Subcutaneous abdominal adipose tissue (tissue), 5 donors: ENCODE measurements at regions not wholly inside any gene's neighbourhood (a gene's known extent, or its start where the extent isn't known, plus 50 kb on each side); places are given as distances from the start of the nearest gene placed in this dataset.

ENCODE experiments used
- H3K27ac ChIP-seq: one replicate; pipeline ENCODE4 v1.7.0; 2013; ENCODE audit warnings: low read depth, mild to moderate bottlenecking, inconsistent platforms, low read length, moderate library complexity
- H3K27me3 ChIP-seq, 5 donors: one replicate each; pipeline ENCODE4 v1.7.0; 2013; ENCODE audit warnings: low read length in 5 of 5, inconsistent platforms in 1 of 5; ENCODE audit not compliant: control insufficient read depth in 5 of 5, insufficient read depth in 4 of 5
- H3K36me3 ChIP-seq, 5 donors: one replicate each; pipeline ENCODE4 v1.7.0; 2013; ENCODE audit warnings: low read length in 5 of 5; ENCODE audit not compliant: control insufficient read depth in 5 of 5, insufficient read depth in 5 of 5
- H3K4me1 ChIP-seq, 5 donors: one replicate each; pipeline ENCODE4 v1.7.0; 2013; ENCODE audit warnings: low read length in 5 of 5, mild to moderate bottlenecking in 3 of 5, moderate library complexity in 1 of 5; ENCODE audit not compliant: control insufficient read depth in 5 of 5, insufficient read depth in 5 of 5
- H3K4me3 ChIP-seq, 5 donors: one replicate each; pipeline ENCODE4 v1.7.0; 2013; ENCODE audit warnings: low read length in 5 of 5, low read depth in 1 of 5
- H3K9ac ChIP-seq, 5 donors: one replicate each; pipeline ENCODE4 v1.7.0; 2013; ENCODE audit warnings: low read length in 5 of 5, mild to moderate bottlenecking in 4 of 5, moderate library complexity in 3 of 5
- H3K9me3 ChIP-seq, 5 donors: one replicate each; pipeline ENCODE4 v1.7.0; 2013; ENCODE audit warnings: low read length in 5 of 5; ENCODE audit not compliant: control insufficient read depth in 5 of 5
- donor health status: healthy.
- donor health status: healthy.
- donor health status: healthy.
- donor health status: healthy.
- donor health status: healthy.

DNA sequence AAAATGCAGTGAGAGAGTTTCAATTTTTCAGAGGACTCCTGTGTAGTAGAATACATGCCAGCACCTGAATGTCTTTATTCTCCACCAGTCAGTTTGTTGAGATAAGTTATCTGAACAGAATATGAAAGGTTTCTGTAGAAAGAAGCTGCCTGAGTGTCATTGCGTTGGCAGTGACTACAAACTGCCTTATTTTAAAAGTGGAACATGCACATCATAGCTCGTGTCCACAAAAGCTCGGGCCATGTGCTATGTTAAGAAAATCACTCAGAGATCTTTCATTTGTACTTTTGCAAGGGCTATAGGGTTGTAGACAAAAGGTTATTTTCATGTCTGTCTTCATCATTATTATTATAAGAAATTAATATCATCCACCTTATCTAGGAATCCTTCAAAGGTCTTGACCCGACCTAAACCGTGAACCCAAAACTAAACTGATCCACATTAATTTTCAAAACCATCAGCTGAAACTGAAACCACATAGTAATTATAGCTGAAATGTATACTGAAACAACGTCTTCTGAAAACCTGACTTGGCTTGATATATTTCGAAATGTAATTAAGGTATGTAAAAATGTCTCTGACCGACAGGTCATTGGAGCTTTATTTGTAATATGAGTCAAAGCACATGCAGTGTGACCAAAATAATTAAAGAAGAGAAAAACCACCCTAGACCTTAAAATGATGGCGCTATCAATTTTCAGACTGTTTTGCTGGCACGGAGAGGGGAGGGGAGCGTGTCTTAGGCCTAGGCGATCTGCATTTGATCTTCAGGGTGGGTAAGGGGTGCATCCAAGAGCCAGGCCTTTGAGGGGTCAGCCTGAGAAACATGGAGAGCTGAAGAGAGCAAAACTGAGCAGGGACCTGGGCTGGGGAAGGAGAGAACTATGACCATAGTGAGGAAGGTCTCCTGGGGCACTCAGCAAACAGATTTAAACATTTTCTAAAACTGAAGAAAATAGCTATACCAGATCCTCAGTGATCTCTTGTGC, 232.1 kb downstream of the SOX11 start:
- Histone ChIP-seq H3K27me3 (peaks cover 0 to 3% (median 0%) of the 10 kb centered on the region in 5 donors), H3K9ac (no peak overlapping the region), H3K36me3 (no peaks in the 10 kb centered on the region), H3K9me3 (peaks cover 0 to 3% (median 2%) of the 10 kb centered on the region in 5 donors), H3K4me3 (no peak overlapping the region), H3K27ac (no peak overlapping the region), H3K4me1 (no peaks in the 10 kb centered on the region)

DNA sequence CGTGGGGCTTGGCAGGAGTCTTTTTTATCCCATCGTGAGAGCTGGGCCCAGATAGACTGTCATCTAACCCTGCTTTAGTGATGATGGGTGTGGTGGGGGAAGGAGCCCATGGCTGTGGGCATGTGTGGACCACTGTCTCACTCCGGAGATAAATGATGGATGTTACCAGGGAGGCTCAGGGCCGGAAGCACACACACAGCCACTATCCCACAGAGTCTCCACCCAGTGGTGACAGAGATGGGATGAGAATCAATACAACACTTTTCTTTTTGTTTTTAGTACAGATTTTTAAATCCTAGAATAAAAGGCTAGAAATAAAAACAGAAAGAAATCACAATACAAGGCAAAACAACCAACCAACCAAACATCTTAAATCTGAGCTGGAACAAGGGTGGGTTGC, 233.4 kb downstream of the SOX11 start:
- H3K9ac ChIP-seq = no peak overlapping the region
- H3K36me3 ChIP-seq = no peaks in the 10 kb centered on the region
- peaks cover 0 to 8% (median 4%) of the 10 kb centered on the region in 5 donors for H3K9me3 ChIP-seq
- H3K27me3 ChIP-seq = peaks cover 0 to 3% (median 0%) of the 10 kb centered on the region in 5 donors
- H3K27ac ChIP-seq = no peak overlapping the region
- H3K4me1 ChIP-seq = no peaks in the 10 kb centered on the region
- H3K4me3 ChIP-seq = no peak overlapping the region

GRCh38 chr2:5926871-5927512, 234.8 kb downstream of the SOX11 start:
- Histone ChIP-seq H3K27ac (no peak overlapping the region), H3K36me3 (no peaks in the 10 kb centered on the region), H3K4me3 (no peak overlapping the region), H3K9ac (no peak overlapping the region), H3K9me3 (peaks cover 0 to 8% (median 4%) of the 10 kb centered on the region in 5 donors), H3K27me3 (peaks cover 0 to 3% (median 0%) of the 10 kb centered on the region in 5 donors), H3K4me1 (no peaks in the 10 kb centered on the region)

DNA sequence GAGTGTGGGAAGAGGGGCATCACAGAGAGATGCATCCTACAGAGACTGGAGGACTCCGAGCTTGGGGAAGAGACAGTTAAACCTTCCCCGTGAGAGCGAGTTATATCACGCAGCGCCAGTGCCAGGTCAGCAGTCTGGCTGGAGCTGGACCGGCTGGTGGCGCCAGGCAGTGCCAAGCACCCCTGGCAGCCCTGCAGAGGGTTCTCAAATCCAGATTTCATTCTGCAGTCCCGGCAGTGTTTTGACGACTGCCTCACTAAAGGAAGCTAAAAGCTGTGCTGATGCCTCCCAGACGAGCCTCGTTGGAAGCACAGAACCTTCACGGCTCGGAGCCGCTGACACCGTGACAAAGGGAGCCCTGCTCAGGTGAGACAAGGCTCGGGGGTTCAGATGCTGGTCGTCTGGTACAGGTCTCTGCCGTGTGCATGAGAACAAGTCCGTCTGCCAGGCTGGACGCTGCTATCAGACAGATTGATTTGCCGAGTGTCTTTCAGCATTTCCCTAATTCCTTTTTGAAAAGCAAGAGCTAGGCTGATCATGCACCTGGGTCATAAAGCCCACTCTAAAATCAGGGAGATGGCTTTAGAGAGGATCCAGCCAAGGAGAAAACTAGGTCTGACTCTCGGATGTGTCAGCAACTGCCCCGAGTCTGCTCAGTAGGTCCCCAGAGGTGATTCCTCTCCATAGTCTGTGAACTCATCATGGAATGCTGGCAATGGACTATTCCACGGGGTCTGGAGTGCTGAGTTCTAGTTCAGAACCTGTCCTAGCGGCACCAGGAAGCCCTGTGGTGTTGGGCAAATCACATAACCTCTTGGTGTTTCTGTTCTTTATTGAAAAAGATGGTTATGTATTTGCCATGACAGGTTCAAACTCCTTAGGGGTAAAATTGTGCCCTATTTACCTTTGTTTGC, 240.6 kb downstream of the SOX11 start:
- no peak overlapping the region for H3K27ac ChIP-seq
- peaks cover 0 to 3% (median 0%) of the 10 kb centered on the region in 5 donors for H3K27me3 ChIP-seq
- H3K9me3 ChIP-seq = peaks cover 0 to 8% (median 4%) of the 10 kb centered on the region in 5 donors
- H3K4me3 ChIP-seq = no peak overlapping the region
- no peaks in the 10 kb centered on the region for H3K36me3 ChIP-seq
- no peak overlapping the region for H3K9ac ChIP-seq
- peaks cover 0 to 8% (median 0%) of the 10 kb centered on the region in 5 donors for H3K4me1 ChIP-seq

- no peak overlapping the region for H3K27ac ChIP-seq
- H3K4me3 ChIP-seq = no peak overlapping the region
- H3K36me3 ChIP-seq = no peaks in the 10 kb centered on the region
- peaks cover 0 to 3% (median 0%) of the 10 kb centered on the region in 5 donors for H3K27me3 ChIP-seq
- peaks cover 0 to 8% (median 4%) of the 10 kb centered on the region in 5 donors for H3K9me3 ChIP-seq
- peaks cover 0 to 12% (median 0%) of the 10 kb centered on the region in 5 donors for H3K4me1 ChIP-seq
- no peak overlapping the region for H3K9ac ChIP-seq
Observed at GRCh38 chr2:5933669-5934068, 241.5 kb downstream of the SOX11 start.

GRCh38 chr2:5937321-5937720, 245.1 kb downstream of the SOX11 start:
- Histone ChIP-seq H3K27ac (no peak overlapping the region), H3K4me3 (no peak overlapping the region), H3K9ac (no peak overlapping the region), H3K4me1 (peaks cover 0 to 12% (median 0%) of the 10 kb centered on the region in 5 donors), H3K36me3 (no peaks in the 10 kb centered on the region), H3K9me3 (no peaks in the 10 kb centered on the region), H3K27me3 (peaks cover 0 to 3% (median 0%) of the 10 kb centered on the region in 5 donors)

GRCh38 chr2:5937851-5938565, 245.8 kb downstream of the SOX11 start:
- no peaks in the 10 kb centered on the region for H3K36me3 ChIP-seq
- H3K9me3 ChIP-seq = no peaks in the 10 kb centered on the region
- H3K27ac ChIP-seq = no peak overlapping the region
- H3K4me1 ChIP-seq = peaks cover 0 to 8% (median 0%) of the 10 kb centered on the region in 5 donors
- no peak overlapping the region for H3K9ac ChIP-seq
- H3K4me3 ChIP-seq = no peak overlapping the region
- H3K27me3 ChIP-seq = peaks cover 0 to 3% (median 0%) of the 10 kb centered on the region in 5 donors

GRCh38 chr2:5938566-5938896, 246.3 kb downstream of the SOX11 start:
- no peak overlapping the region for H3K27ac ChIP-seq
- no peak overlapping the region for H3K9ac ChIP-seq
- no peaks in the 10 kb centered on the region for H3K9me3 ChIP-seq
- peaks cover 0 to 7% (median 0%) of the 10 kb centered on the region in 5 donors for H3K4me1 ChIP-seq
- H3K36me3 ChIP-seq = no peaks in the 10 kb centered on the region
- H3K27me3 ChIP-seq = peaks cover 0 to 1% (median 0%) of the 10 kb centered on the region in 5 donors
- no peak overlapping the region for H3K4me3 ChIP-seq

DNA sequence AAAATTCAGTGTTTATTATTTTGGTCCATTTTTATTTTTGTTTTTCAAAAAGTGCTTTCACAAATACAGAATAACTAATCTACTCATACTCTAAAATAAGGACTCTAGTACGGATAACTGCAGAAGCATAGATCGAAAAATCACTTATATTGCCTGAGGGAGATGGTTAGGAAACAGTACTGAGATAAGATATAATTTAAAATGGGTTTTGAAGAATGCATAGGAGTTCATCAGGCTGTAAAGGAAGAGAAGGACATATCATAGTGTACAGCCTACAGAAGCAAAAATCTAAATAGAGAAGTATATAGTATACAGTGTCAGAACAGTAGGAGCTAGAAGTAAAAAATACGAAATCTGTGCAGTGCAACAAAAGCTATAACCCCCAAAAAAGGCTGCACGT, 247.4 kb downstream of the SOX11 start:
- H3K27ac ChIP-seq = no peak overlapping the region
- H3K9me3 ChIP-seq = no peaks in the 10 kb centered on the region
- no peak overlapping the region for H3K4me3 ChIP-seq
- H3K4me1 ChIP-seq = peaks cover 0 to 7% (median 0%) of the 10 kb centered on the region in 5 donors
- H3K36me3 ChIP-seq = no peaks in the 10 kb centered on the region
- H3K27me3 ChIP-seq = no peaks in the 10 kb centered on the region
- H3K9ac ChIP-seq = no peak overlapping the region
